GM10248 (cell line): ENCODE measurements at regions not wholly inside any gene's neighbourhood (a gene's known extent, or its start where the extent isn't known, plus 50 kb on each side); places are given as distances from the start of the nearest gene placed in this dataset.

ENCODE experiments used
- CTCF ChIA-PET: fragments of 300-600 bp; sonication (Branson Sonifier 250); formaldehyde crosslinking; extraction: SDS; loops from one replicate; lab custom pipeline; 2021; ENCODE audit warnings: antibody characterized with exemption; lab: Yijun Ruan, JAX
- POLR2A ChIA-PET: fragments of 350-650 bp; sonication (Branson Sonifier 250); formaldehyde crosslinking; extraction: SDS; loops from one replicate; lab custom pipeline; 2020; ENCODE audit warnings: antibody characterized with exemption; lab: Yijun Ruan, JAX
- DNase-seq: peaks from one replicate; pipeline ENCODE4 v3.0.0; 2012; ENCODE audit errors: extremely low spot score
- CTCF ChIP-seq: IDR thresholded peaks from 2 replicates; pipeline ENCODE4 v1.5.1; 2012; ENCODE audit warnings: mild to moderate bottlenecking, low read depth; ENCODE audit errors: extremely low read depth, missing control alignments, control extremely low read depth

DNA sequence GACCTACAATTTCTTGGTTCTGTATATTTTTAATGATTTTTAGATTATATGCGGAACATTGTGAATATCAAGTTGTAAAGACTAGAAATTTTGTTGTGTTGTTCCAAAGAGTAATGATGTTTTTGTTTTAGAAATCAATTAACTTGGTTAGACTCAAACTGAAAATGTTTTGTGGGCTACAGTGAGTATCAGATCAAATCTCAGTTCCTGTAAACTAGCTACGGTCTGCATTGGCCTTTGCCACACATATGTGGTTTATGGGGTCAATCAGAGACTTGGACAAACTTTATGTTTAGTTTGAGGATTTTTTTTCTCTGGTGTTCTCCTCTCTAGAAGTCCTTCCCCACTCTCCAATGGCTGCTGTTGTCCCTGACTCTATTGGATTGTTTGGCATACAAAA lies 308.0 kb upstream of the THRB start:
- TF ChIP-seq CTCF: no peak
- ChIA-PET POLR2A (no interaction called here), CTCF (no interaction called here)
- peak; percentile 18 for DNase-seq

- POLR2A ChIA-PET: no interaction called here
- no peak for DNase-seq
- CTCF ChIA-PET: interaction anchor here (1.2 to 1.5 kb wide), 3 partner anchors 10 to 165 kb away, joined by 3 to 4 read pairs (median 3); no protein-coding TSS in a partner anchor
- no peak for TF ChIP-seq CTCF
Measured at GRCh38 chr3:24804095-24804494, 309.4 kb upstream of the THRB start.

DNA sequence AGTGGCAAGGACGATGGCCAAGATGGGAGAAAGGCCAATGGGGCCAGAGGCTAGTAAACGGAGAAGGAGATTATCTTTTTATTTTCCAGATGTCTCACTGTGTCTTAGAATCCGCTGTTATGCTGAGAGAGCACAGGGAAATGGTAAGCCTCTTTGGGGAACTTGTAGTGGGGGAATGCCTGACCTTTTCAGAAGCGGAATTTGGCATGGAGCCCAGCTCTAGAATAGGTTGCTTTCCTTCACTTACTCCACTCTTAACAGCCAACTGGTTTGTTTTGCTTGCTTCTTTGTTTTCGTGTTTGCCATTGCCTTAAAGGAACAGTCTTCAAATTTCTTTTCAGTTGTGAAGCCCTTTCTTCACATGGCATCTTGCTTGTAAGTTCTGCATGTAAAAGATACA lies 316.2 kb upstream of the THRB start:
- CTCF ChIA-PET: no interaction called here
- DNase-seq: no peak
- POLR2A ChIA-PET: no interaction called here
- TF ChIP-seq CTCF: no peak

GRCh38 chr3:24812116-24812515 lies 317.5 kb upstream of the THRB start:
- CTCF ChIA-PET: no interaction called here
- POLR2A ChIA-PET: no interaction called here
- DNase-seq: no peak
- TF ChIP-seq CTCF: no peak

- DNase-seq: no peak
- POLR2A ChIA-PET: no interaction called here
- CTCF ChIA-PET: no interaction called here
- TF ChIP-seq CTCF: no peak
Measured at GRCh38 chr3:24818055-24818454, 323.4 kb upstream of the THRB start.

GRCh38 chr3:24828011-24828410 lies 333.4 kb upstream of the THRB start:
- DNase-seq: no peak
- TF ChIP-seq CTCF: no peak

GRCh38 chr3:24828551-24828950 lies 333.9 kb upstream of the THRB start:
- DNase-seq: no peak
- ChIA-PET POLR2A (no interaction called here), CTCF (no interaction called here)
- no peak for TF ChIP-seq CTCF

More at GRCh38 chr3:24828011-24828410, 333.4 kb upstream of the THRB start:
- POLR2A ChIA-PET: no interaction called here
- CTCF ChIA-PET: no interaction called here
